OCI-LY1 (cell line): ENCODE measurements at regions not wholly inside any gene's neighbourhood (a gene's known extent, or its start where the extent isn't known, plus 50 kb on each side); places are given as distances from the start of the nearest gene placed in this dataset.

Experiments used
- CTCF ChIP-seq: fragments of 200-600 bp; sonication (generic), shearing (Covaris generic); IDR thresholded peaks from 2 replicates; pipeline ENCODE4 v1.5.1; 2017; ENCODE audit warnings: mild to moderate bottlenecking, antibody characterized with exemption, low read length, moderate library complexity, mixed read lengths
- EZH2 ChIP-seq: fragments of 200-600 bp; sonication (generic), shearing (Covaris generic); IDR thresholded peaks from 2 replicates; pipeline ENCODE4 v1.8.0; 2017; ENCODE audit warnings: borderline replicate concordance, mixed run types, mild to moderate bottlenecking, antibody characterized with exemption, low read length, moderate library complexity, mixed read lengths

GRCh38 chr1:37090671-37091070 is 56.4 kb upstream of the GRIK3 start:
- TF ChIP-seq CTCF = no peak
- no peak for TF ChIP-seq EZH2
